Neural cell (in vitro differentiated cells): ENCODE measurements at regions not wholly inside any gene's neighbourhood (a gene's known extent, or its start where the extent isn't known, plus 50 kb on each side); places are given as distances from the start of the nearest gene placed in this dataset.

Source experiments
- EP300 ChIP-seq: fragments of 450-650 bp; conservative IDR thresholded peaks from 2 replicates; pipeline ENCODE4 v1.6.1; 2014; ENCODE audit warnings: antibody characterized with exemption, mild to moderate bottlenecking, moderate library complexity; ENCODE audit not compliant: poor library complexity, severe bottlenecking
- EZH2 ChIP-seq: fragments of 200-600, 300-800 bp; shearing (Covaris generic), sonication (generic); IDR thresholded peaks from 2 replicates; pipeline ENCODE4 v1.6.1; 2014; ENCODE audit warnings: antibody characterized with exemption, low read length, borderline replicate concordance, mild to moderate bottlenecking; ENCODE audit not compliant: insufficient read depth, poor library complexity, severe bottlenecking
- MXI1 ChIP-seq: fragments of 450-650 bp; conservative IDR thresholded peaks from 2 replicates; pipeline ENCODE4 v1.6.1; 2014; ENCODE audit warnings: antibody characterized with exemption, mild to moderate bottlenecking; ENCODE audit not compliant: poor library complexity, severe bottlenecking
- POLR2AphosphoS5 ChIP-seq: IDR thresholded peaks from 2 replicates; pipeline ENCODE4 v1.6.1; 2012
- RAD21 ChIP-seq: fragments of 450-650 bp; conservative IDR thresholded peaks from 2 replicates; pipeline ENCODE4 v1.6.1; 2014; ENCODE audit warnings: antibody characterized with exemption, mild to moderate bottlenecking, moderate library complexity
- TAF1 ChIP-seq: IDR thresholded peaks from 2 replicates; pipeline ENCODE4 v1.6.1; 2012; ENCODE audit warnings: low read depth
- TF ChIP-seq, protein P1 (sequence below): fragments of 450-650 bp; IDR thresholded peaks from 2 replicates; pipeline ENCODE4 v1.5.1; 2014; ENCODE audit warnings: antibody characterized with exemption, mild to moderate bottlenecking, moderate library complexity; ENCODE audit not compliant: poor library complexity, severe bottlenecking
- TF ChIP-seq, protein P2 (sequence below): IDR thresholded peaks from 2 replicates; pipeline ENCODE4 v1.6.1; 2012; ENCODE audit warnings: borderline replicate concordance

DNA sequence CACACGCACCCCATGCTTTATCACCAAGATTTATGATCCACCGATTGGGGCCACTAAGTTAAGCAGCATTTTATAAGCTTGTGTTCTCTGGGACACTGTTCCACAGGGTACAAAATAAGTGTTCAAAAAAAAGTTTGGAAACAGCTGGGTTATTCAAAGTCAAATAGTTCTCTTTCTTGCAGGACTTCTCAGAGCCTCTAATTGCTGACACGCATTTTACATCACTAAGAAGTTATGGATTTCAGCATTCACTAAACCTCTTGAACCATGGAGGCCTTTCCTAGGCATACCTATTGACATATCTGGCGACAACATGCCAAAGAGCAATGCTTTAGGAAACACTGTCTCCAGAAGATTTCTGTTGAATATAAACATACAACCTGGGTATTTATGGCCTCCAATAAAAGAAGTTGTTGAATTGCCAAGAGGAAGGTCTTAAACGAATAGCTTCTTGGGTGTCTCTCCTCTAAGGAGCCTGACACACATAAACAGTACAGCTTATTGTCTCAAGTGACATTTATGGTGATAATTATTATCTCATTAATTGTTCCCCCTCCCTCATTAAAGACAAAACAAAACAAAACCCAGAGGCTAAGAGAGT is 147.1 kb upstream of the ARHGAP20 start:
- TF ChIP-seq EZH2 (no peak), TAF1 (no peak), POLR2AphosphoS5 (no peak), EP300 (no peak), RAD21 (no peak), MXI1 (no peak)
- TF ChIP-seq, protein P1, sequence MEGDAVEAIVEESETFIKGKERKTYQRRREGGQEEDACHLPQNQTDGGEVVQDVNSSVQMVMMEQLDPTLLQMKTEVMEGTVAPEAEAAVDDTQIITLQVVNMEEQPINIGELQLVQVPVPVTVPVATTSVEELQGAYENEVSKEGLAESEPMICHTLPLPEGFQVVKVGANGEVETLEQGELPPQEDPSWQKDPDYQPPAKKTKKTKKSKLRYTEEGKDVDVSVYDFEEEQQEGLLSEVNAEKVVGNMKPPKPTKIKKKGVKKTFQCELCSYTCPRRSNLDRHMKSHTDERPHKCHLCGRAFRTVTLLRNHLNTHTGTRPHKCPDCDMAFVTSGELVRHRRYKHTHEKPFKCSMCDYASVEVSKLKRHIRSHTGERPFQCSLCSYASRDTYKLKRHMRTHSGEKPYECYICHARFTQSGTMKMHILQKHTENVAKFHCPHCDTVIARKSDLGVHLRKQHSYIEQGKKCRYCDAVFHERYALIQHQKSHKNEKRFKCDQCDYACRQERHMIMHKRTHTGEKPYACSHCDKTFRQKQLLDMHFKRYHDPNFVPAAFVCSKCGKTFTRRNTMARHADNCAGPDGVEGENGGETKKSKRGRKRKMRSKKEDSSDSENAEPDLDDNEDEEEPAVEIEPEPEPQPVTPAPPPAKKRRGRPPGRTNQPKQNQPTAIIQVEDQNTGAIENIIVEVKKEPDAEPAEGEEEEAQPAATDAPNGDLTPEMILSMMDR: no peak
- TF ChIP-seq, protein P2, sequence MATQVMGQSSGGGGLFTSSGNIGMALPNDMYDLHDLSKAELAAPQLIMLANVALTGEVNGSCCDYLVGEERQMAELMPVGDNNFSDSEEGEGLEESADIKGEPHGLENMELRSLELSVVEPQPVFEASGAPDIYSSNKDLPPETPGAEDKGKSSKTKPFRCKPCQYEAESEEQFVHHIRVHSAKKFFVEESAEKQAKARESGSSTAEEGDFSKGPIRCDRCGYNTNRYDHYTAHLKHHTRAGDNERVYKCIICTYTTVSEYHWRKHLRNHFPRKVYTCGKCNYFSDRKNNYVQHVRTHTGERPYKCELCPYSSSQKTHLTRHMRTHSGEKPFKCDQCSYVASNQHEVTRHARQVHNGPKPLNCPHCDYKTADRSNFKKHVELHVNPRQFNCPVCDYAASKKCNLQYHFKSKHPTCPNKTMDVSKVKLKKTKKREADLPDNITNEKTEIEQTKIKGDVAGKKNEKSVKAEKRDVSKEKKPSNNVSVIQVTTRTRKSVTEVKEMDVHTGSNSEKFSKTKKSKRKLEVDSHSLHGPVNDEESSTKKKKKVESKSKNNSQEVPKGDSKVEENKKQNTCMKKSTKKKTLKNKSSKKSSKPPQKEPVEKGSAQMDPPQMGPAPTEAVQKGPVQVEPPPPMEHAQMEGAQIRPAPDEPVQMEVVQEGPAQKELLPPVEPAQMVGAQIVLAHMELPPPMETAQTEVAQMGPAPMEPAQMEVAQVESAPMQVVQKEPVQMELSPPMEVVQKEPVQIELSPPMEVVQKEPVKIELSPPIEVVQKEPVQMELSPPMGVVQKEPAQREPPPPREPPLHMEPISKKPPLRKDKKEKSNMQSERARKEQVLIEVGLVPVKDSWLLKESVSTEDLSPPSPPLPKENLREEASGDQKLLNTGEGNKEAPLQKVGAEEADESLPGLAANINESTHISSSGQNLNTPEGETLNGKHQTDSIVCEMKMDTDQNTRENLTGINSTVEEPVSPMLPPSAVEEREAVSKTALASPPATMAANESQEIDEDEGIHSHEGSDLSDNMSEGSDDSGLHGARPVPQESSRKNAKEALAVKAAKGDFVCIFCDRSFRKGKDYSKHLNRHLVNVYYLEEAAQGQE: no peak
